ENCODE measurements at regions not wholly inside any gene's neighbourhood (a gene's known extent, or its start where the extent isn't known, plus 50 kb on each side); places are given as distances from the start of the nearest gene placed in this dataset.

GRCh38 chr1:29640428-29640785, 404.1 kb downstream of the PTPRU start:
- DNase-seq: no peak

GRCh38 chr1:29639741-29640427, 403.6 kb downstream of the PTPRU start:
- DNase-seq: no peak

GRCh38 chr1:29639156-29639736, 402.9 kb downstream of the PTPRU start:
- DNase-seq: no peak

GRCh38 chr1:29638281-29638680, 402.0 kb downstream of the PTPRU start:
- no peak for DNase-seq

DNA sequence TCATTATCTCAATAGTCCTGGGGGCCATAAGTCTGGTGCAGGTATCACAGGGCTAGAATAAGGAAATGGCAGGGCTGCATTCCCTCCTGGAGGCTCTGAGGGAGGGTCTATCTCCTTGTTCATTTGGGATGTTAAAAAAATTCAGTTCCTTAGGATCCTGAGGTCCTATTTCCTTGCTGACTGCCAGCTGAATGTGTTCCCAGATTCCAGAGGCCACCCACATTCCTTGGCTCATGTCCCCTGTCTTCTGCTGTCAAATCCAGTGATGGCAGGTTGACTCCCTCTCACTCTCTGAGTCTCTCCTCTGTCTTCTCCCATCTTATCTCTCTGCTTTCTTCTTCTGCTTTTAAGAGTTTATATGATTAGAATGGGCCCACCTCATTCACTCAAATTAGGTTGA, 400.6 kb downstream of the PTPRU start:
- DNase-seq: no peak

DNA sequence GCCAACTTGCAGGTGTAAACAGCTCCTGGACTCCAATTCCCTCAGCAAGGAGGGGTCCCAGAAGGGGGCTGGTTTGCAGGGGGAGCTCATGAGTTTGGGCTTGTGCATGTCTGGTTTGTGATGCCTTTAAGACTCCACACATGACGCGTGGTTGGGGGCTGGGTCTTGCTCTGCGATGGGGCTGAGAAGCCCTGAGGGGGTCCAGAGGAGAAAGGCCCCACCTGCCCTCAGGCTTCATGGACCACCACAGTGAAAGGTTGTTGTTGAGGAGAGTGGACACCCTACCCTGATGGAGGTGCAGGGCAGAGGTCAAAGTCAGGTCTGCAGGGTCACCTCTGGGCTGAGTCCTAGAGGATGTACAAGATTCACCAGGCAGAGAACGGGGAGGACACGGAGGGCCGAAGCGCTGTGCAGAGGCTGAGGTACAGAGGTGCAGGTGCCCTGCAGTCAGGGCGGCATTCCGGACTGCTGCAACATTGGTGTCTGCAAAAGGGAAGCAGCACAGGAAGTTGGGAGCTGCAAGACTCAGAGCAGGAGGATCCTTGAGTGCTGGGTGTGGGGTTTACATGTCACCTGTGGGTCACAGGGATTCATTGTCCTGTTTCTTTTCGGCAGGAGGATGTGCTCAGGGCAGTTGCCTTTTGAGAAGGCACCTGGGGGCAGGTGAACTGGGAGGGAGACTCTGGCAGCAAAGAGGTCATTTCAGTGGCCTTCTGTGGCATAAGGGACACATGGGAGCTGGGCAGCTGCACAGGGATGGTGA, 399.4 kb downstream of the PTPRU start:
- DNase-seq: no peak

GRCh38 chr1:29634746-29635335, 398.5 kb downstream of the PTPRU start:
- no peak for DNase-seq

DNA sequence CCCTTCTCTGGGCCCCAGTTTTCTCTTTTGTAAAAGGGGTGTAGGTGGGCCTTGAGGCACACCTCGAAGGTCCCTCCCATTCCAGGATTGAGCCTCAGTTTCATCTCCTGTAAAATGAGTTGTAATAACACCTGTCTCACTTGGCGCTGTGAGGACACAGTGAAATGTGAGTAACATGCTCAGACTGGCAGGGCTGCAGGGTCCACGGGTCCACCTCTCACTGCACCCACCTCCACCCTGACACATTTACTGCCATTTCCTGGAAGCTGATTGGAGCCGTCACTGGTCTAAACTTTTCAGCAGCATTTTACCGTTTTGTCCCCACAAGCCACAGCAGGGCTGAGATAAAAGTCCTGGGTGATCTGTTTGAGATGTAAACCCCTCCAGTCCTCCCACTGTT, 398.0 kb downstream of the PTPRU start:
- DNase-seq: no peak

DNA sequence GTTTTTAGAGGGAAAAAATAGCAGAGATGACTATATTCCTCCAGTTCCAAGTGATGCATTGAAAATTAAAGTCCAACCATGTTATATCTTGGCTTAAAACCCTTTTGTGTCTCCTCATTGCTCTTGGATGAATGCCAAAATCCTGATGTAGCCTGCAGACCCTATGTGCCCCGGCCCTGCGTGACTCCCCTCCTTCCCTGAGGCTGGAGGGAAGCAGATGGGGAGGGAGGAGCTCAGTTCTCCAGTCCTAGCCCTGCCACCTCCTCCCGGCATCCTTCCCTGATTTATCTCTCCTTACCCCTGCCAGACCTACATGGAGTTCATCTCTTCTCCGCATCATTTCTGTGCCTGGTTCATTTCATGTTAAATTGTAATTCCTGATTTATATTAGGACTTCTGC, 397.4 kb downstream of the PTPRU start:
- no peak for DNase-seq

DNA sequence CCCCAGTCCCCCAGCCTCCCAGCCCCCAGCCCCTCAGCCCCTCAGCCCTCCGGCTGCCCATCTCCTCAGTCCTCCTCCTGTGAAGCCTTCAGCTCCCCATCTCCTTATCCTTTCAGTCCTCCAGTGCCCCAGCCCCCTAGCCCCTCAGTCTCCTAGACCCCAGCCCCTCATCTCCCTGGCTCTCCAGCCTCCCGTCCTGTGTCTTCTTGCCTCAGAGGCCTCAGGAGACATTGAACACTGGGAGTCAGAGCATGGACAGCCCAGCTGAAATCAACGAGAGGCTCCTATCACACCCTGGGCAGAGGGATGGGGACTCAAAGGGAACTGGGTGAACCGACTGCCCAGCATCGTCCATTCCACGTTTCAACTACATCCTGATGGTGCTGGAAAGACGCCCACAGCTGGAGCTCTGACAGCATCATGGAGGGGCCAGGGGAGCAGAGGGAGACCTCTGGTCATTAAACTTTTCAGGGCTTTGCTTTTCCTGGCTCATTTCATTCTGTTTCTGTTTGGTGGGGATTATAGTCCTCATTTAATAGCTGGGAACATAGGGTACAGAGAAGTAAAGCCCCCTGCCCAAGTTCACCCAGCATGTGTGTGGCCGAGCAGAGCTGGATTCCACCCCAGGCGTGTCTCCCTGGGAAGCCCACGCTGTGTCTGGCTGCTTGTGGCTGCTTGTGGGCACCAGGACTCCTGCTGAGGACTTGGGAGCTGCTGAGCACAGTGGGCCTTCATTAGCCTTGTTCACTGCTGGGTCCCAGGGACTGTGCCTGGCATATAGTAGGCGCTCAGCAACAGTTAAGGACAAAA, 396.7 kb downstream of the PTPRU start:
- no peak for DNase-seq

DNA sequence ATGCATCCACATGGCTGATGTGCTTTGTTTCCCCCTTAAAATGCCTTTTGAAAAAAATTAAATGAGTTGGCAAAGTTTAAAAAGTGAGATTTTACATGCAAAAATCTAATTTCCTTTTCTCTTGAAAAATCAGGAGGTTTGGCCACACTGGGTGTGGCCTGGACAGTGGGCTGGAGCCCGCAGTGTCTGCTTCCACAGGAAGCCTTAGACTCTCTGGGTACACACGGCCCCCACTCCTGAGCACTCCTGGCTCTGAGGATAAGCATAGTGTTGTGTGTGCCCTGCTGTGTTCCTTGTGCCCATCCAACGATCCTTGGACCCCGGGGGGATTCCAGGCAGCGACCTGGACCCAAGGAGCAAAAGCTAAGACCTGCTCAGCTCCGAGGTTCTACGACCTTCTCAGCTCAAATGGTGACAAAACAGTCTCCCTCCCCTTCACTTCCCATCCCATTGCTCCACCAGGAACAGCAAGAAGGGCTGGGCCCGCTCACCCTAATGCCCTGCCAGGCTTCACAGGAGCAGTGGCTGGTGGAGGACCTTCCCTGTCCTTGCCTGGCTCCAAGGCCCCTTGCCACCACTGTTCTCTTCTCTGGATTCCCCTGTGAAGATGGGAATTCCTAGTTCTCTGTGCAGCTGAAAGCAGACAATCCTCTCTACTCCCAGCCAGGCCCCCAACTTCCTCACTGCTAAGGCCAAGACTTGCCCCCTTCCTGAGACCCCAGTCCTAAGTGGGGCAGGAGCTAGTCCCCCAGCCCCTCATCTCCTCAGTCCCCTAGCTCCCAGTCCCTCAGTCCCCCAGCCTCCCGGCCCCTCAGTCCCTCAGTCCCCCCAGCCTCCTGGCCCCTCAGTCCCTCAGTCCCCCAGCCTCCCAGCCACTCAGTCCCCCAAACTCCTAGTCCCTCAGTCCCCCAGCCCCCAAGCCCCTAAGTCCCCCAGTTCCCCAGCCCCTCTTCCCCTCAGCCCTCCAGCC, 395.8 kb downstream of the PTPRU start:
- no peak for DNase-seq

DNA sequence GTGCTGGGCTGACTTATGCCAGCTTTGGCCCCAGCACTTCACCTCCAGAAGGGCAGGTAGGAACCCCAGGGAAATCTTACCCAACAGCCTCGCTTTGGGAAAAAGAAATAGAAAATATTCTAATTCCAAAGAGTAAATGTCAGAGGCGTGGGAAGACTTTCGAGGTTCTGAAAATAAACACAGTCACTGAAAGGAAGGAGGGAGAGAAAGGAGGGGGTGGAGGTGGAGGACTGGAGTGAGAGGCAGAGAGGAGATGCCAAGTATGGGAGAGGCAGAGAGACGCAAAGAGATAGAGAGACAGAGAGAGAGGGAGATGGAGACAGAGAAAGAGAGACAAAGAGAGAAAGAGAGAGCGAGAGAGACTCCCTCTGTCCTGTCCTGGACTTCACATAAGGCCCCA, 395.0 kb downstream of the PTPRU start:
- no peak for DNase-seq

DNA sequence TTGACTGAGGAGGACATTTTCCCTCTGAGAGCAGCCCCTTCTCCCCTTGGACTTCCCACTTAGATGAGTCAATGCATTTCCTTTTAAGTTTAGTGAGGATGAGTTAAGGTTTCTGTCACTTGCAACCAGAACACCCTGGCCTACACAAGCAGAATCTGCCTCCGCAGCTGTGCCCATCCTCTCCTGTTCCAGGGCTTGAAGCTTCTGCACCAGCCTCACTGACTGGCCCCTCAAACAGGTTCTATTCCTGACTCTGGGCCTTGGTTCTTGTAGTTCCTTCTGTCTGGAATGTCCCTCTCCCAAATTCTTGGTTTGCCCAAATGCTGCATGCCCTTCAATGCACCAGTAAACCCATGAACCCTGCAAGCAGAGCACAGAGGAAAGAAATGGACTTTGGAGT, 394.4 kb downstream of the PTPRU start:
- DNase-seq: no peak

- DNase-seq: no peak
Measured at GRCh38 chr1:29629814-29630516, 393.6 kb downstream of the PTPRU start.

DNA sequence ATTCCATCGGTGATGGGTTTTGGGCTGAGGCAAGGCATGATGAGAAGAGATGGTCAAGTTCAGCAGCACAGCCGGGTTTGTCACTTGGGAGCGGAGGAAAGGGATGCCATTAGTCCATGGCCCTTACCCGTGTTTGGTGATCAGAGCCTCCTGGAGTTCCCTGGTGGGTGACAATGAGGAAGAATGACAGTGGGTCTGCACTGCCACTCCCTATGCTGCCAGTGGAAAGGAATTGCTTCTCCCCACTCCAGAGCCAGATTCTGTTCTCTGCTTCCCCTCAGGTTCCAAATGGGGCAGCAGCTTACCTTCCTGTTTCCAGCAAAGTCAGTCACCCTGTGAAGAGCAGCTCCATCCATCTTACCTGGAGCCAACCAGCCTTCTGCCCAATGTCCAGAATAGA, 393.1 kb downstream of the PTPRU start:
- no peak for DNase-seq

DNA sequence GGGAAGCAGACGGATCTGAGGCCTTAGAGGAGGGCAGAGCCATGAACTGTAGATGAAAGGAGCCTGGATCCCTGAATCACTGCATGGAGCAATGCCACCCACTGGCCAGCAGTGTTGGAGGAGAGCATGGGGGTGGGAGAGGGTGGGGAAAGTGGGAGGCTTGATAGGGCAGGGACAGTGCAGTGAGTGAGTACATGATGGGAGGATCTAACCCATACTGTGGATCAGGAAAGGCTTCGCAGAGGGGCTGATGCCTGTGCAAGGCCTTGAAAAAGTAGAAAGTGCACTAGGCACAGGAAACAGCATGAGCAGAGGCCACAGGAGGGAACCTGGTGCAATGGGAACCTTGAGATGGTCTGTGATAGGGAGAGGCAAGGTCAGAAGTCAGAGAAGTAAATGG, 391.9 kb downstream of the PTPRU start:
- no peak for DNase-seq

- no peak for DNase-seq
Measured at GRCh38 chr1:29626726-29627125, 390.4 kb downstream of the PTPRU start.

DNA sequence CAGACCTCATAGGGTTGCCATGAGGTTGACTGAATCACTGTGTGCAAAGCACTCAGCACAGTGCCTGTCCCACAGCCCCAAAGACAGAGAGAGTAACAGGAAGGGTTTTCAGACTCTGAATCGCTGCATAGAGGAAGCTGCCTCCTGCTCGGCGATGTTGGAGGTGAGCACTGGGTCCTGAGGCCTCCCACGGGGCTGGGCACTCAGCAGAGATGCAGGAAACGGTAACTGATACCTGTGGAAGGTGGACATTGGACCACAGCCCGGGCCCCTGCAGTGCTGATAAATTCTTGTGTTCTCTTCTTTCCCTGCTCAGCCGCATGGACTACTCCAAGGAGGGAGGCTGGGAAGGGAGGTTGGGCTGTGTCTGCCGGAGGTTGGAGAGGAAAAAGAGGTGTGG, 389.7 kb downstream of the PTPRU start:
- DNase-seq: no peak

DNA sequence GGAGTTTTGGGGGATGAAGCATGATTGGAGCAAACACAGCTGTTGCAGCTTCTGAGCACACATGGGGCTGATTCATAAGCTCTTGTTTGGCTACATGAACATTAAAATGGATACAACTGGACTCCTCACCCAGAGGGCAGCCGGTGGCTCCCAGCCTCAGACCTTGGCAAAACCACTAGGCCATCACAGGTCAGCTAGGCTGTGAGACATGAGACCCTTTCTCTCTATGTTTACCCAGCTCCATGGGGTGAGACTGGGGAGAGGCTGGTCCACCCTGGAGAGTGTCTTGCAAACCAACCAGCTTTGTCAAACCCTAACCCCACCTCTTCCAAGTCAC, 388.7 kb downstream of the PTPRU start:
- DNase-seq: no peak

DNA sequence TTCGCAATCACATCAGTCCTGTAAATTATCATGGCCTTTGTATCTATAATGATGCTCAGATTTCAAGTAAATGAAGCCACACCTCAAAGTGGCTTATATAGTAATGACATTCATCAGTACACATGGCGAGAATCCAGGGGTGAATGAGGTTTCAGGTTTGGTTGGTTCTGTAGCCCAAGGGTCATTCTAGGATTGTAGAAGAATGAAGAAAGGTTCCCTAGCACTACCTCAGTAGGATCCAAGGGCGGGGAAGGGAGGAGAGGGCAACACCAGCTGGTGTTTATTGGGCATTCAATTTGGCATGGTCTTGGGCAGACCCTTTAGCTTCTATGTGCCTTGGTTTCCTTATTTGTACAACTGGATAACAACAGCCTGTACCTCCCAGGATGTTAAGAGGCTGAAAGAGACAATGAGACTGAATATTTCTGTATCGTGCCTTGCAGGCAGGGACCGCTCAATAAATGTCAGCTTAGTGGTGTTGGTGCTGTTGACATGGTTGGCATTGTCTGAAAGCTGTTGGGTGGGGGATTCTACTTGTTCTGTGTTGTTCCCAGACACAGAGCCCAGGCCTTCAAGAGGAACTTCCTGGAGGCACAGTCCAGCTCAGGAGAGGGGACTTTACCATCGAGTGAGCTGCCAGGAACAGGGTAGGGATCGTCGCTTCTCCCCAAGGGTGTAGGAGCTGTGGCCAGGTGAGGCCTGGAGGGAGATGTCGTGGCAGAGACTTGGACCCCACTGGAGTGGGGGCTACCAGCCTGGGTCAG, 388.2 kb downstream of the PTPRU start:
- DNase-seq: no peak

- no peak for DNase-seq
Measured at GRCh38 chr1:29623501-29623900, 387.2 kb downstream of the PTPRU start.

Data from CD4-positive, alpha-beta T cell treated with Interleukin-21 for 1 hour (primary cell).